Lower leg skin (tissue), 3 donors: ENCODE measurements at regions not wholly inside any gene's neighbourhood (a gene's known extent, or its start where the extent isn't known, plus 50 kb on each side); places are given as distances from the start of the nearest gene placed in this dataset.

Experiments
- POLR2A ChIP-seq, 2 donors: fragments of 450-650 bp; IDR thresholded peaks; one replicate each; pipeline ENCODE4 v1.6.1; 2016 to 2017; ENCODE audit warnings: antibody characterized with exemption in 2 of 2, mild to moderate bottlenecking in 1 of 2, moderate library complexity in 1 of 2
- TF ChIP-seq, protein P1 (sequence below), 3 donors: fragments of 450-650 bp; IDR thresholded peaks; one replicate each; pipeline ENCODE4 v1.5.1; 2016; ENCODE audit warnings: antibody characterized with exemption in 3 of 3, mild to moderate bottlenecking in 3 of 3, moderate library complexity in 2 of 3

- TF ChIP-seq, protein P1, sequence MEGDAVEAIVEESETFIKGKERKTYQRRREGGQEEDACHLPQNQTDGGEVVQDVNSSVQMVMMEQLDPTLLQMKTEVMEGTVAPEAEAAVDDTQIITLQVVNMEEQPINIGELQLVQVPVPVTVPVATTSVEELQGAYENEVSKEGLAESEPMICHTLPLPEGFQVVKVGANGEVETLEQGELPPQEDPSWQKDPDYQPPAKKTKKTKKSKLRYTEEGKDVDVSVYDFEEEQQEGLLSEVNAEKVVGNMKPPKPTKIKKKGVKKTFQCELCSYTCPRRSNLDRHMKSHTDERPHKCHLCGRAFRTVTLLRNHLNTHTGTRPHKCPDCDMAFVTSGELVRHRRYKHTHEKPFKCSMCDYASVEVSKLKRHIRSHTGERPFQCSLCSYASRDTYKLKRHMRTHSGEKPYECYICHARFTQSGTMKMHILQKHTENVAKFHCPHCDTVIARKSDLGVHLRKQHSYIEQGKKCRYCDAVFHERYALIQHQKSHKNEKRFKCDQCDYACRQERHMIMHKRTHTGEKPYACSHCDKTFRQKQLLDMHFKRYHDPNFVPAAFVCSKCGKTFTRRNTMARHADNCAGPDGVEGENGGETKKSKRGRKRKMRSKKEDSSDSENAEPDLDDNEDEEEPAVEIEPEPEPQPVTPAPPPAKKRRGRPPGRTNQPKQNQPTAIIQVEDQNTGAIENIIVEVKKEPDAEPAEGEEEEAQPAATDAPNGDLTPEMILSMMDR (IDR thresholded peaks at IDR 0.05): no peak
- no peak for TF ChIP-seq POLR2A (IDR thresholded peaks at IDR 0.05)
Measured at GRCh38 chr16:17532338-17532995, 61.7 kb upstream of the XYLT1 start.
